ENCODE measurements at regions not wholly inside any gene's neighbourhood (a gene's known extent, or its start where the extent isn't known, plus 50 kb on each side); places are given as distances from the start of the nearest gene placed in this dataset.
A peak's percentile ranks its signal among the peaks of the same experiment; 100 is the strongest.

- TF ChIP-seq CTCF (IDR thresholded peaks at IDR 0.05; ENCODE audit: control extremely low read depth, extremely low read depth, low read depth, missing control alignments), result no peak
- POLR2A ChIA-PET, result no interaction called here
- CTCF ChIA-PET, result interaction anchor here (1.3 to 19.8 kb wide), 10 partner anchors 8 to 1013 kb away, joined by 3 to 285 read pairs (median 16); partner anchors contain the start of gene TLE3
- DNase-seq (ENCODE audit: extremely low spot score), result no peak
These were observed 273.1 kb downstream of the UACA start for GRCh38 chr15:70490148-70490837.

GRCh38 chr15:70488941-70489848 lies 274.2 kb downstream of the UACA start:
- ChIA-PET CTCF (interaction anchor here (1.0 to 19.8 kb wide), 21 partner anchors 9 to 1058 kb away, joined by 3 to 285 read pairs (median 5); no protein-coding TSS in a partner anchor), POLR2A (interaction anchor here (1.0 kb wide), 1 partner anchor 15 kb away, joined by 5 read pairs; no protein-coding TSS in a partner anchor)
- no peak for DNase-seq (ENCODE audit: extremely low spot score)
- no peak for TF ChIP-seq CTCF (IDR thresholded peaks at IDR 0.05; ENCODE audit: control extremely low read depth, extremely low read depth, low read depth, missing control alignments)

- peak; percentile 73 for DNase-seq (ENCODE audit: extremely low spot score)
- POLR2A ChIA-PET, result interaction anchor here (1.0 kb wide), 1 partner anchor 17 kb away, joined by 5 read pairs; no protein-coding TSS in a partner anchor
- CTCF ChIA-PET, result interaction anchor here (0.6 to 19.8 kb wide), 39 partner anchors 8 to 1057 kb away, joined by 3 to 285 read pairs (median 3); no protein-coding TSS in a partner anchor
- peak; percentile 93 for TF ChIP-seq CTCF (IDR thresholded peaks at IDR 0.05; ENCODE audit: control extremely low read depth, extremely low read depth, low read depth, missing control alignments)
These were observed 275.3 kb downstream of the UACA start for GRCh38 chr15:70488002-70488605.

GRCh38 chr15:70487387-70487740 lies 276.0 kb downstream of the UACA start:
- ChIA-PET POLR2A (no interaction called here), CTCF (interaction anchor here (0.7 to 19.8 kb wide), 26 partner anchors 8 to 1056 kb away, joined by 3 to 285 read pairs (median 4); no protein-coding TSS in a partner anchor)
- TF ChIP-seq CTCF (IDR thresholded peaks at IDR 0.05; ENCODE audit: control extremely low read depth, extremely low read depth, low read depth, missing control alignments), result no peak
- DNase-seq (ENCODE audit: extremely low spot score), result no peak

DNA sequence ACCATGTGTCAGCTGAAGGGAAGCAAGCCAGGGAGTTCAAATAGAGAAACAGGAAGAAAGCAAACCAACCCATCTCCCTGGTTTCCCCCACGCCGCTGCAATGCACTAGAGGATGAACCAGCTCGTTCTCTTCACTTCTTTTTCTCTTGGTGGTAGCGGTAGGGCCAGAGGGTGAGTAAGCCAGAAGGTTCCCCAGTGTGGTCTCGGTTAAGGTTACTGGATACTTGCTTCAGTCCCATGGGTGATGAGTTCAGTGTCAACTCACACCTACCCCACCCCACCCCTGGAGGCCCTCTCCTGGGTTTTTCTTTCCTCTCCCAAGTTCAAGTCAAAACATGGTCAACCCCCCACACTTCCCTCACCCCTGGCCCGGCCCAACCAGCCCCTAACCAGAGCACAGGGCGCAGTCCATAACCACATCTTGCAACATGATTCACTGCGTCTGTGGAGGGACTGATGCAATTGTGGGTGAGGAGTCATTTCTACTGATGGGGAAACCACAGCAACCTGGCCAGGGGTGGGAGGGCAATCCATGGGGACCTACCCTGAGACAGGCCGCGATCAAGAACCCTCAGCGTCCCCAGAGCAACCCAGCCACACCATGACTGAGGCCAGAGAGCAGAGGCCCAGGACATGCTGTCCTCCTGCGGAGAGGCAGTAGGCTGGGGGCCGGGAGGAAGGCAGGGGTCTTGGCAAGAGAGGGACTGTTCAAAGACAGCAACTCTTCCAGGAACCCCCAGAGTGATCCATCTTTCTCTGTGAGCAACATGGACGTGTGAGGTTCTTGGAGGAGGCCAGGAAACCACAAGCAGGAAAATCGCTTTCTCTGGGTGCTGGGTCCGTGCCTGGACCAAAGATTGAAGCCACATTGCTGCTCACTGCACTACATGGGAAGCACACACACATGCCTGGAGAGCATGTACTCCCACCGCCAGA lies 276.6 kb downstream of the UACA start:
- CTCF ChIA-PET, result interaction anchor here (0.8 to 19.8 kb wide), 21 partner anchors 7 to 1010 kb away, joined by 3 to 285 read pairs (median 5); no protein-coding TSS in a partner anchor
- DNase-seq (ENCODE audit: extremely low spot score), result peak; percentile 83
- TF ChIP-seq CTCF (IDR thresholded peaks at IDR 0.05; ENCODE audit: control extremely low read depth, extremely low read depth, low read depth, missing control alignments), result no peak
- POLR2A ChIA-PET, result no interaction called here

Data from GM10248 (cell line).